Gastrocnemius medialis (tissue), 4 donors: ENCODE measurements at regions not wholly inside any gene's neighbourhood (a gene's known extent, or its start where the extent isn't known, plus 50 kb on each side); places are given as distances from the start of the nearest gene placed in this dataset.

Experiments
- ATAC-seq, 2 donors: fragments of 150-250 bp; one replicate each; pipeline ENCODE4 v1.9.1; 2016
- DNase-seq, 2 donors: peaks; one replicate each; pipeline ENCODE4 v3.0.0-alpha.2; 2019
- H3K27ac ChIP-seq, 4 donors: fragments of 200-600 bp; sonication (generic); 1 replicate in 1 of 4; 2 replicates in 3 of 4; pipeline ENCODE4 v1.5.1; 2016 to 2018; ENCODE audit warnings: mild to moderate bottlenecking in 2 of 4, moderate library complexity in 1 of 4
- H3K27me3 ChIP-seq, 3 donors: fragments of 200-600 bp; sonication (generic) in 2 of 3; 1 replicate in 1 of 3; 2 replicates in 2 of 3; pipeline versions ENCODE4 v1.5.1 to v1.6.0; 2016 to 2019; ENCODE audit warnings: mild to moderate bottlenecking in 1 of 3, moderate library complexity in 1 of 3
- H3K36me3 ChIP-seq, 2 donors: fragments of 200-600 bp; sonication (generic) in 1 of 2; one replicate each; pipeline ENCODE4 v1.5.1; 2017 to 2018
- H3K4me1 ChIP-seq, 2 donors: fragments of 200-600 bp; sonication (generic) in 1 of 2; one replicate each; pipeline ENCODE4 v1.5.1; 2016 to 2017; ENCODE audit warnings: mild to moderate bottlenecking in 2 of 2
- H3K4me3 ChIP-seq, 4 donors: fragments of 200-600 bp; sonication (generic) in 3 of 4; 1 replicate in 1 of 4; 2 replicates in 3 of 4; pipeline ENCODE4 v1.5.1; 2016 to 2019; ENCODE audit warnings: mild to moderate bottlenecking in 2 of 4
- H3K9me3 ChIP-seq, 3 donors: fragments of 200-600 bp; sonication (generic) in 2 of 3; 1 replicate in 1 of 3; 2 replicates in 2 of 3; pipeline ENCODE4 v1.5.1; 2016 to 2019
- CTCF ChIP-seq, 5 experiments: fragments of 450-650 bp in 3 of 5; fragments of 200-600 bp in 2 of 5; sonication (generic) in 2 of 5; IDR thresholded peaks in 4 of 5; conservative IDR thresholded peaks in 1 of 5; 1 replicate in 4 of 5; 2 replicates in 1 of 5; pipeline ENCODE4 v1.5.1; 2016 to 2019; ENCODE audit warnings: antibody characterized with exemption in 5 of 5, mild to moderate bottlenecking in 3 of 5, moderate library complexity in 3 of 5
- POLR2A ChIP-seq, 2 donors: fragments of 450-650 bp; IDR thresholded peaks; one replicate each; pipeline ENCODE4 v1.6.1; 2017; ENCODE audit warnings: antibody characterized with exemption in 2 of 2, mild to moderate bottlenecking in 2 of 2, moderate library complexity in 2 of 2
- in situ Hi-C, 4 donors: fragments of 200-750 bp; cut with MboI; loops; one replicate each; pipeline versions ENCODE4 v1.15.0 to v1.8.0; 2017; ENCODE audit warnings: low sequenced_read_pairs in 4 of 4
- intact Hi-C: fragments of 100-400 bp; cut with DNase I; formaldehyde crosslinking; loops from one replicate; pipeline ENCODE4 v1.15.1; 2023; ENCODE audit warnings: low total_unique reads

GRCh38 chr21:21971384-21971783 is 973.2 kb downstream of the NCAM2 start:
- Histone ChIP-seq H3K36me3 (no peaks in the 10 kb centered on the region), H3K4me3 (no peak overlapping the region), H3K27me3 (no peaks in the 10 kb centered on the region), H3K27ac (no peak overlapping the region), H3K9me3 (no peaks in the 10 kb centered on the region), H3K4me1 (no peaks in the 10 kb centered on the region)
- ATAC-seq (no peak), DNase-seq (no peak)
- TF ChIP-seq POLR2A (IDR thresholded peaks at IDR 0.05) (no peak), CTCF (IDR thresholded peaks at IDR 0.05 in 4 of 5, conservative IDR thresholded peaks at IDR 0.05 in 1 of 5) (no peak)
- in situ Hi-C loops = no loop called here
- intact Hi-C loops = no loop called here

GRCh38 chr21:21973806-21974205 is 975.6 kb downstream of the NCAM2 start:
- DNase-seq (no peak), ATAC-seq (no peak)
- in situ Hi-C loops = no loop called here
- intact Hi-C loops = no loop called here
- TF ChIP-seq POLR2A (IDR thresholded peaks at IDR 0.05) = no peak
- TF ChIP-seq CTCF (IDR thresholded peaks at IDR 0.05 in 4 of 5, conservative IDR thresholded peaks at IDR 0.05 in 1 of 5) = no peak
- Histone ChIP-seq H3K4me1 (no peaks in the 10 kb centered on the region), H3K27me3 (no peaks in the 10 kb centered on the region), H3K4me3 (no peak overlapping the region), H3K9me3 (no peaks in the 10 kb centered on the region), H3K36me3 (no peaks in the 10 kb centered on the region), H3K27ac (no peak overlapping the region)

GRCh38 chr21:21996891-21997290 is 998.7 kb downstream of the NCAM2 start:
- Histone ChIP-seq H3K4me1 (no peaks in the 10 kb centered on the region), H3K36me3 (no peaks in the 10 kb centered on the region), H3K27ac (no peak overlapping the region), H3K27me3 (no peaks in the 10 kb centered on the region), H3K9me3 (no peaks in the 10 kb centered on the region), H3K4me3 (no peak overlapping the region)
- in situ Hi-C loops (no loop called here), intact Hi-C loops (no loop called here)
- ATAC-seq (no peak), DNase-seq (no peak)
- TF ChIP-seq POLR2A (IDR thresholded peaks at IDR 0.05) = no peak
- TF ChIP-seq CTCF (IDR thresholded peaks at IDR 0.05 in 4 of 5, conservative IDR thresholded peaks at IDR 0.05 in 1 of 5) = no peak

GRCh38 chr21:21997390-21998333 is 999.5 kb downstream of the NCAM2 start:
- no peak for ATAC-seq
- TF ChIP-seq CTCF (IDR thresholded peaks at IDR 0.05 in 4 of 5, conservative IDR thresholded peaks at IDR 0.05 in 1 of 5) = no peak
- no peak for TF ChIP-seq POLR2A (IDR thresholded peaks at IDR 0.05)
- no peak overlapping the region for H3K4me3 ChIP-seq
- intact Hi-C loops (no loop called here), in situ Hi-C loops (no loop called here)
- H3K27me3 ChIP-seq = no peaks in the 10 kb centered on the region
- no peak overlapping the region for H3K27ac ChIP-seq
- no peaks in the 10 kb centered on the region for H3K4me1 ChIP-seq
- no peaks in the 10 kb centered on the region for H3K9me3 ChIP-seq
- no peaks in the 10 kb centered on the region for H3K36me3 ChIP-seq
- no peak for DNase-seq
